IPS-NIHi7 (cell line): ENCODE measurements at regions not wholly inside any gene's neighbourhood (a gene's known extent, or its start where the extent isn't known, plus 50 kb on each side); places are given as distances from the start of the nearest gene placed in this dataset.
"Not testable (repeated sequence)": the region's sequence is repeated elsewhere in the genome, so short reads cannot be mapped to it uniquely, and the experiment has no call there.

Experiments used
- DNase-seq: peaks from one replicate; pipeline ENCODE4 v3.0.0; 2012; ENCODE audit warnings: mixed read lengths; ENCODE audit errors: extremely low spot score

- no peak for DNase-seq
Observed at GRCh38 chr5:153360860-153361259, 129.6 kb upstream of the GRIA1 start.

GRCh38 chr5:153361735-153362409 lies 128.6 kb upstream of the GRIA1 start:
- no peak for DNase-seq

- no peak for DNase-seq
Observed at GRCh38 chr5:153365547-153365946, 124.9 kb upstream of the GRIA1 start.

- no peak for DNase-seq
Observed at GRCh38 chr5:153367466-153367865, 123.0 kb upstream of the GRIA1 start.

- DNase-seq = no peak
Observed at GRCh38 chr5:153372425-153373129, 117.9 kb upstream of the GRIA1 start.

GRCh38 chr5:153373130-153373498 lies 117.4 kb upstream of the GRIA1 start:
- no peak for DNase-seq

- DNase-seq = not testable (repeated sequence)
Observed at GRCh38 chr5:153381630-153382029, 108.8 kb upstream of the GRIA1 start.

GRCh38 chr5:153390569-153390968 lies 99.9 kb upstream of the GRIA1 start:
- no peak for DNase-seq

- no peak for DNase-seq
Observed at GRCh38 chr5:153399595-153399994, 90.9 kb upstream of the GRIA1 start.

- no peak for DNase-seq
Observed at GRCh38 chr5:153400931-153401330, 89.5 kb upstream of the GRIA1 start.

- no peak for DNase-seq
Observed at GRCh38 chr5:153402550-153402949, 87.9 kb upstream of the GRIA1 start.

GRCh38 chr5:153403470-153403869 lies 87.0 kb upstream of the GRIA1 start:
- no peak for DNase-seq

GRCh38 chr5:153404747-153405146 lies 85.7 kb upstream of the GRIA1 start:
- DNase-seq = peak; percentile 18

- no peak for DNase-seq
Observed at GRCh38 chr5:153421676-153422075, 68.8 kb upstream of the GRIA1 start.

- peak; percentile 53 for DNase-seq
Observed at GRCh38 chr5:153425914-153426313, 64.6 kb upstream of the GRIA1 start.

GRCh38 chr5:153429761-153430380 lies 60.6 kb upstream of the GRIA1 start:
- DNase-seq = no peak

- DNase-seq = no peak
Observed at GRCh38 chr5:153432583-153432982, 57.9 kb upstream of the GRIA1 start.

- DNase-seq = no peak
Observed at GRCh38 chr5:153437251-153437650, 53.2 kb upstream of the GRIA1 start.

- no peak for DNase-seq
Observed at GRCh38 chr5:153439130-153439529, 51.3 kb upstream of the GRIA1 start.
